ENCODE measurements at regions not wholly inside any gene's neighbourhood (a gene's known extent, or its start where the extent isn't known, plus 50 kb on each side); places are given as distances from the start of the nearest gene placed in this dataset.

- no peak overlapping the region for H3K4me3 ChIP-seq (ENCODE audit: low read depth, low read length)
These were observed 53.1 kb upstream of the SLC7A14 start for GRCh38 chr3:170638988-170639387.

GRCh38 chr3:170637306-170637705, 51.4 kb upstream of the SLC7A14 start:
- no peak for TF ChIP-seq CTCF (IDR thresholded peaks at IDR 0.05; ENCODE audit: borderline replicate concordance, insufficient read depth, low read depth, low read length)

More at GRCh38 chr3:170638988-170639387, 53.1 kb upstream of the SLC7A14 start:
- TF ChIP-seq CTCF (IDR thresholded peaks at IDR 0.05; ENCODE audit: borderline replicate concordance, insufficient read depth, low read depth, low read length), result no peak

GRCh38 chr3:170636400-170636973, 50.6 kb upstream of the SLC7A14 start:
- TF ChIP-seq CTCF (IDR thresholded peaks at IDR 0.05; ENCODE audit: borderline replicate concordance, insufficient read depth, low read depth, low read length), result no peak
- no peak overlapping the region for H3K4me3 ChIP-seq (ENCODE audit: low read depth, low read length)

More at GRCh38 chr3:170637306-170637705, 51.4 kb upstream of the SLC7A14 start:
- no peak overlapping the region for H3K4me3 ChIP-seq (ENCODE audit: low read depth, low read length)
